AG04449 (cell line): ENCODE measurements at regions not wholly inside any gene's neighbourhood (a gene's known extent, or its start where the extent isn't known, plus 50 kb on each side); places are given as distances from the start of the nearest gene placed in this dataset.
"Not testable (repeated sequence)": the region's sequence is repeated elsewhere in the genome, so short reads cannot be mapped to it uniquely, and the experiment has no call there.

Experiments
- CTCF ChIA-PET: fragments of 350-600 bp; formaldehyde crosslinking; extraction: SDS; loops from one replicate; lab custom pipeline; 2021; ENCODE audit warnings: antibody characterized with exemption; lab: Yijun Ruan, JAX
- POLR2A ChIA-PET: fragments of 400-600, 350-600 bp; formaldehyde crosslinking; extraction: SDS; loops from one replicate; lab custom pipeline; 2020; ENCODE audit warnings: antibody characterized with exemption, inconsistent platforms; lab: Yijun Ruan, JAX
- DNase-seq: peaks from one replicate; pipeline ENCODE4 v3.0.0-alpha.2; 2010; ENCODE audit warnings: low read depth, low spot score
- H3K4me3 ChIP-seq: 2 replicates; pipeline ENCODE4 v1.5.1; 2011; ENCODE audit warnings: low read depth, mild to moderate bottlenecking, control low read depth, low read length
- CTCF ChIP-seq: IDR thresholded peaks from one replicate; pipeline ENCODE4 v1.5.1; 2011; ENCODE audit warnings: mild to moderate bottlenecking, moderate library complexity, low read length, control low read depth, inconsistent platforms; ENCODE audit not compliant: insufficient read depth; ENCODE audit errors: missing control alignments

GRCh38 chr13:108056278-108056677, 159.1 kb downstream of the LIG4 start:
- no peak for TF ChIP-seq CTCF
- no peak for DNase-seq
- ChIA-PET CTCF (no interaction called here), POLR2A (no interaction called here)
- no peak overlapping the region for H3K4me3 ChIP-seq

- CTCF ChIA-PET = no interaction called here
- POLR2A ChIA-PET = no interaction called here
- H3K4me3 ChIP-seq = no peak overlapping the region
- DNase-seq = no peak
- no peak for TF ChIP-seq CTCF
Measured at GRCh38 chr13:108049211-108049610, 166.1 kb downstream of the LIG4 start.

- no peak overlapping the region for H3K4me3 ChIP-seq
- CTCF ChIA-PET = no interaction called here
- no peak for DNase-seq
- POLR2A ChIA-PET = no interaction called here
- no peak for TF ChIP-seq CTCF
Measured at GRCh38 chr13:108044954-108045353, 170.4 kb downstream of the LIG4 start.

GRCh38 chr13:108042866-108043265, 172.5 kb downstream of the LIG4 start:
- POLR2A ChIA-PET, CTCF ChIA-PET, DNase-seq: not testable (repeated sequence)

GRCh38 chr13:108037348-108037747, 178.0 kb downstream of the LIG4 start:
- H3K4me3 ChIP-seq = no peak overlapping the region
- ChIA-PET CTCF (no interaction called here), POLR2A (no interaction called here)
- no peak for TF ChIP-seq CTCF
- DNase-seq = no peak

More at GRCh38 chr13:108042866-108043265, 172.5 kb downstream of the LIG4 start:
- H3K4me3 ChIP-seq = not testable (repeated sequence)

GRCh38 chr13:108036411-108036932, 178.9 kb downstream of the LIG4 start:
- CTCF ChIA-PET = no interaction called here
- no peak overlapping the region for H3K4me3 ChIP-seq
- TF ChIP-seq CTCF = no peak
- no peak for DNase-seq
- POLR2A ChIA-PET = no interaction called here

GRCh38 chr13:108034909-108035410, 180.4 kb downstream of the LIG4 start:
- POLR2A ChIA-PET = no interaction called here
- CTCF ChIA-PET = no interaction called here
- no peak overlapping the region for H3K4me3 ChIP-seq
- DNase-seq = no peak
- no peak for TF ChIP-seq CTCF
